GM21723 (cell line): ENCODE measurements at regions not wholly inside any gene's neighbourhood (a gene's known extent, or its start where the extent isn't known, plus 50 kb on each side); places are given as distances from the start of the nearest gene placed in this dataset.
"Not testable (repeated sequence)": the region's sequence is repeated elsewhere in the genome, so short reads cannot be mapped to it uniquely, and the experiment has no call there.

ENCODE experiments used
- ATAC-seq: cut with Tn5 transposase; IDR thresholded peaks from one replicate; pipeline ENCODE4 v1.9.1; 2021; ENCODE audit warnings: mild to moderate bottlenecking, moderate library complexity; ENCODE audit not compliant: unreplicated experiment

DNA sequence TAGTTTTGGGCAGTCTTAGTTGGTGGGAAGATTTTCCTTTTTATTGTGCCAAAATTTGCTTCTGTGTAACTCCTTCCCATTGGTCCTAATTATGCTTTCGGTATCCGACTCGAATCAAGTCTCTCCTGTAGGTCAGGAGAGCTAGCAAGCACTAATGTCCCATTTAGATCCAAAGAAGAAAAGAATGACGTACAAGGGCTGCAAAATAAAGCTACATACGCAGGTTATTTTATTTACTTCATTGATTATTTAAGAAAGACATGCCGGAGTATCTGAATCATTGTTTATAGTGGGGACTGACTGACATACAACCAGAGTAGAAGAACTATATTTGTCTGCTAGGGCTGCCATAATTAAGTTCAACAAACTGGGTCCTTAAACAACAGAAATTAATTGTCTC lies 648.5 kb downstream of the CPS1 start:
- no peak for ATAC-seq

GRCh38 chr2:211205358-211205757 lies 649.0 kb downstream of the CPS1 start:
- ATAC-seq = no peak

DNA sequence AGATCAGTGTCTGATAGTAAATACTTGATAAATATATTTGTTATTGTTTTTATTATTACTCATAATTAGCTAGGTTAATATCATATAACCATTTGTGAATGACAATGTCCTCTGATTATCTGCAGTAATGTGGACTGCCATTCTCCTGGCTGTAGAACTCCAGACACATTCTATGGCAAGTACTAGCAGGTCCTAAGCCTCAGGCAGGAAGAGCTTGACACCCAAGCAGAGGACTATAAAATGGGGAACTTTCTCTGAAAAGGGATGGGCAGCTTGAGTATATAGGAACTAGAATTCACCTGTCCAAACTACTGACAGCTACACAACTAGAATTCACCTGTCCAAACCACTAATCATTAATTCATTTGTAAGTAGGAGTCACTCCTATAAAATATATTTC lies 649.4 kb downstream of the CPS1 start:
- ATAC-seq = no peak

GRCh38 chr2:211216221-211216620 lies 659.8 kb downstream of the CPS1 start:
- no peak for ATAC-seq

GRCh38 chr2:211219548-211219947 lies 663.1 kb downstream of the CPS1 start:
- not testable (repeated sequence) for ATAC-seq

- ATAC-seq = no peak
Measured at GRCh38 chr2:211225784-211226183, 669.4 kb downstream of the CPS1 start.

DNA sequence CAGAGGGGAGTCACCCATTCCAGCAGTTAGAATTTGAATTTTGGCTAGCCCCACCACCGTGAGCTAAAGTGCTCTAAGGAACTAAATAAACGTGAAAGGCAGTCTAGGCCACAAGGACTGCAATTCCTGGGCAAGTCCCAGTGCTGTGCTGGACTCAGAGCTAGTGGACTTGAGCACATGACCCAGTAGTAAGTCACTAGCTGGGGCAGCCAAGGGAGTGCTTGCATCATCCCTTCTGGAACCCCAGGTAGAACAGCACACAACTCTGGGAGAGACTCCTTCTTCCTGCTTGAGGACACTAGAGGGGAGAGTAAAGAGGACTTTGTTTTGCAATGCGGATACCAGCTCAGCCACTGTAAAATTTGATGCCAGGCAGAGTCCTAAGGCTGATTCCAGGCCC lies 672.2 kb downstream of the CPS1 start:
- ATAC-seq = no peak

GRCh38 chr2:211237586-211238275 lies 681.3 kb downstream of the CPS1 start:
- ATAC-seq = no peak

DNA sequence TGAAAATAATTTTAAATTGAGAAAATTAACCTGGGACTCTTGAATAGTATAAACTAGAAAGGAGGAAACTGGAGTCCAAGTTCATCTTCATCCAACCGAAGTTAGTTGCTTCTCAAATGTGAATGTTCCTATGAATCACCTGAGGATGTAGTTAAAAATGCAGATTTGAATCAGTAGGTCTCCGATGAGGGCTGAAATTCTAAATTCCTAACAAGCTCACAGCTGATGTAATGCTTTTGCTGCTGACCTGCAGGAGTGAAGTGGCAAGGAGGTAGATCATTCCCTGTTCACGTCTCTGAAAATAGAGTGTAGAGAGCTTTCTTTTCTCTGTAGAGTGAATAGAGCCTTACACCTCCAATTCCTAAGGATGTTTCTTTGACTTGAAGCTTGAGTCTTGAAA lies 685.5 kb downstream of the CPS1 start:
- ATAC-seq = no peak

GRCh38 chr2:211247751-211248150 lies 691.4 kb downstream of the CPS1 start:
- no peak for ATAC-seq

GRCh38 chr2:211248841-211249240 lies 692.4 kb downstream of the CPS1 start:
- ATAC-seq = no peak

GRCh38 chr2:211251016-211251415 lies 694.6 kb downstream of the CPS1 start:
- ATAC-seq = no peak

GRCh38 chr2:211258646-211259335 lies 702.4 kb downstream of the CPS1 start:
- no peak for ATAC-seq

- no peak for ATAC-seq
Measured at GRCh38 chr2:211259831-211260476, 703.6 kb downstream of the CPS1 start.

- ATAC-seq = no peak
Measured at GRCh38 chr2:211270257-211270656, 713.9 kb downstream of the CPS1 start.

DNA sequence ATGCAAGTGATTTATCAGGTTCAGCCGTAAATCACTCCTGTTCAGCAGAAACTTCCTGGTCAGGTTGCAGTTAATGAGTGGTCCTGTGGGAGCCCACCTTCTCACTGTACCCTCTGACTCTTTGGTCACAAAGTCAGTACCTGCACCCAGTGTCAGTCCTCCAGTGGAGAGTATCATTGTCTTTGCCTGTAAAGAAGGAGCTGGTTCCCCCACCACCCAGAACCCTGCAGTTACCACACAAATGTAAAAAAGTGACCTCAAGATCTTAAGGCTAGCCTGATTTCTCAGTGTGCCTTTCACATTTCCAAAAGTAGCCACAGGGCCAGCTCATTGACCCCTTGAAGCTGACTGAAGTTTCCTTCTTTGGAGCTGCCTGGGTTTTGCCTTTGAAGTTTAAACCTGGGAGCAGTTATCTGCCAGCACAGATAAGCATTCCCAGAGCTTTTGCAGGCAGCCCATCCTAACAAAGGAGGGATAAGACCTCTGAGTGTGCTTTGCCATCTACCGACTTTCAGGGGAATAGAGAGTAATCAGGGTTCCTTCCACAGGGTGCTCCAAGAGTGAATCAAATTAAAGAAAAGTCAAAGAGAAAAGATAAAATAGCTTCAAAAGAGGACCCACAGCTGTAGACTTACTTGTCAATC lies 725.2 kb downstream of the CPS1 start:
- ATAC-seq = no peak

- no peak for ATAC-seq
Measured at GRCh38 chr2:211302676-211303075, 746.3 kb downstream of the CPS1 start.

GRCh38 chr2:211306929-211307328 lies 750.5 kb downstream of the CPS1 start:
- no peak for ATAC-seq
